OCI-LY1 (cell line): ENCODE measurements at regions not wholly inside any gene's neighbourhood (a gene's known extent, or its start where the extent isn't known, plus 50 kb on each side); places are given as distances from the start of the nearest gene placed in this dataset.
A peak's percentile ranks its signal among the peaks of the same experiment; 100 is the strongest.

Source experiments
- EZH2 ChIP-seq: fragments of 200-600 bp; sonication (generic), shearing (Covaris generic); IDR thresholded peaks from 2 replicates; pipeline ENCODE4 v1.8.0; 2017; ENCODE audit warnings: borderline replicate concordance, mixed run types, mild to moderate bottlenecking, antibody characterized with exemption, low read length, moderate library complexity, mixed read lengths
- TF ChIP-seq, protein P1 (sequence below): fragments of 200-600 bp; sonication (generic), shearing (Covaris generic); IDR thresholded peaks from 2 replicates; pipeline ENCODE4 v1.5.1; 2017; ENCODE audit warnings: mild to moderate bottlenecking, antibody characterized with exemption, low read length, moderate library complexity, mixed read lengths

DNA sequence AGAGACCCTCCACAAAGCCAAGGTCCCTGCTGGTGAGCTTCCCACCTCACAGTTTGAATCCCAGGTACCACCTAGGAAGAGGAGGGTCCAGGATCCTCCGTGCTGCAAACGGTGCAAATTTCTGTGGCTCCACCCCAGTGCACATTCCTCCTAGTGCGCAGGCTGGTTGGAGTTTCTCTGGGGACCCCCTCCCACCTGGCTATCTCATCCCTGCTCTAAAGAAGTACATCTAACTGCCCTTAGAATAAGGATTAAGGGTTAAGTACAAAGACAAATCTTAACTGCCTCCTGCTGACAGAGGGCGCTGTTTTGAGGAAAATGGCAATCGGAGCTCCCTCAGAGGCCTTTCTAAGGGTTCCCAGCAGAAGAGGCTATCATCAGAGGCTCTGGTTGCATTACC, 109.6 kb upstream of the FSIP2 start:
- TF ChIP-seq, protein P1, sequence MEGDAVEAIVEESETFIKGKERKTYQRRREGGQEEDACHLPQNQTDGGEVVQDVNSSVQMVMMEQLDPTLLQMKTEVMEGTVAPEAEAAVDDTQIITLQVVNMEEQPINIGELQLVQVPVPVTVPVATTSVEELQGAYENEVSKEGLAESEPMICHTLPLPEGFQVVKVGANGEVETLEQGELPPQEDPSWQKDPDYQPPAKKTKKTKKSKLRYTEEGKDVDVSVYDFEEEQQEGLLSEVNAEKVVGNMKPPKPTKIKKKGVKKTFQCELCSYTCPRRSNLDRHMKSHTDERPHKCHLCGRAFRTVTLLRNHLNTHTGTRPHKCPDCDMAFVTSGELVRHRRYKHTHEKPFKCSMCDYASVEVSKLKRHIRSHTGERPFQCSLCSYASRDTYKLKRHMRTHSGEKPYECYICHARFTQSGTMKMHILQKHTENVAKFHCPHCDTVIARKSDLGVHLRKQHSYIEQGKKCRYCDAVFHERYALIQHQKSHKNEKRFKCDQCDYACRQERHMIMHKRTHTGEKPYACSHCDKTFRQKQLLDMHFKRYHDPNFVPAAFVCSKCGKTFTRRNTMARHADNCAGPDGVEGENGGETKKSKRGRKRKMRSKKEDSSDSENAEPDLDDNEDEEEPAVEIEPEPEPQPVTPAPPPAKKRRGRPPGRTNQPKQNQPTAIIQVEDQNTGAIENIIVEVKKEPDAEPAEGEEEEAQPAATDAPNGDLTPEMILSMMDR: peak; percentile 66
- no peak for TF ChIP-seq EZH2
